Fibroblast of pulmonary artery (primary cell): ENCODE measurements at regions not wholly inside any gene's neighbourhood (a gene's known extent, or its start where the extent isn't known, plus 50 kb on each side); places are given as distances from the start of the nearest gene placed in this dataset.

Experiments
- DNase-seq: peaks from one replicate; pipeline ENCODE4 v3.0.0-alpha.2; 2010; ENCODE audit warnings: low read depth
- H3K4me3 ChIP-seq: replicated peaks from 2 replicates; pipeline ENCODE4 v1.5.1; 2011; ENCODE audit warnings: low read depth, mild to moderate bottlenecking, control low read depth, low read length, moderate library complexity
- TF ChIP-seq, protein P1 (sequence below): IDR thresholded peaks from 2 replicates; pipeline ENCODE4 v1.5.1; 2011; ENCODE audit warnings: mild to moderate bottlenecking, control low read depth, low read length, inconsistent platforms; ENCODE audit errors: missing control alignments

GRCh38 chr11:27820249-27820648 is 120.0 kb upstream of the BDNF start:
- no peak overlapping the region for H3K4me3 ChIP-seq
- TF ChIP-seq, protein P1, sequence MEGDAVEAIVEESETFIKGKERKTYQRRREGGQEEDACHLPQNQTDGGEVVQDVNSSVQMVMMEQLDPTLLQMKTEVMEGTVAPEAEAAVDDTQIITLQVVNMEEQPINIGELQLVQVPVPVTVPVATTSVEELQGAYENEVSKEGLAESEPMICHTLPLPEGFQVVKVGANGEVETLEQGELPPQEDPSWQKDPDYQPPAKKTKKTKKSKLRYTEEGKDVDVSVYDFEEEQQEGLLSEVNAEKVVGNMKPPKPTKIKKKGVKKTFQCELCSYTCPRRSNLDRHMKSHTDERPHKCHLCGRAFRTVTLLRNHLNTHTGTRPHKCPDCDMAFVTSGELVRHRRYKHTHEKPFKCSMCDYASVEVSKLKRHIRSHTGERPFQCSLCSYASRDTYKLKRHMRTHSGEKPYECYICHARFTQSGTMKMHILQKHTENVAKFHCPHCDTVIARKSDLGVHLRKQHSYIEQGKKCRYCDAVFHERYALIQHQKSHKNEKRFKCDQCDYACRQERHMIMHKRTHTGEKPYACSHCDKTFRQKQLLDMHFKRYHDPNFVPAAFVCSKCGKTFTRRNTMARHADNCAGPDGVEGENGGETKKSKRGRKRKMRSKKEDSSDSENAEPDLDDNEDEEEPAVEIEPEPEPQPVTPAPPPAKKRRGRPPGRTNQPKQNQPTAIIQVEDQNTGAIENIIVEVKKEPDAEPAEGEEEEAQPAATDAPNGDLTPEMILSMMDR, result no peak
- DNase-seq, result no peak

DNA sequence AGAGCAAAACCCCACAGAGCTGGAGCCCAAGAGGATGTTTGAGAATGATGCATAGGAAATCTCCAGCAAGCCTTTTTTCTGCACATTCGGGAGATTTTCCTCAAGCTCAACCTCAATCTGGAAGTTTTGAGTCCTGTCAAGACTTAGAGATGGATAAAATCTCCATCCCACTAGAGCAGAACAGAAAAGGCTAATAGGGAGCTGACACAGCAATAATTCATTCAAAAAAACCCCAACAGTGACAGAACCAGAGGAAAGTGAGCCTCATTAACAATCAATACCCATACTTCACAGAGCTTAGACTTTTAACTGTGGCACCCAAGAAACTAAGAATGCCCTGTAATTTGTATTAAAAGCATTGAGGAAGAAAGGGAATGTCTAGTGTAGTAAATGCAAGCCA is 115.9 kb upstream of the BDNF start:
- TF ChIP-seq, protein P1, result no peak
- no peak overlapping the region for H3K4me3 ChIP-seq
- no peak for DNase-seq

DNA sequence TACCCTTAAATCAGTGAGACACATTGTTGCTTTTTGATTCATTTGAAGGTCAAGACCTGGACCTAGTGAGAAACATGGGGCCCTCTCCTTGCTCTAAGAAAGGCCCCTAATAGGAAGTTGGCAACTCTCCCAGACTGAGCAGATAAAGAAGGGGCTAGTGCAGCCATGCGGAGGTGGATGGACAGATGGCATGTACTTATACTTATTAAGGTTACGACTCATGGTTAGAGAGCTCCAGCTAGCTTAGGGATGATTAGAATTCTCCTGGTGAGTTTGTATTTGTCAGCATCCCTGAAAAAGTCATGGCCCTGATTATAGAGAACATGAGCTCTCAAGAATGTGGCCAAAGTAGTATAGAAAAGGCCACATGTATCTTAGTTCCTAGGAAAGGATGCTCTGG is 112.1 kb upstream of the BDNF start:
- no peak overlapping the region for H3K4me3 ChIP-seq
- DNase-seq, result peak; percentile 8
- TF ChIP-seq, protein P1, result no peak

GRCh38 chr11:27807596-27807995 is 107.3 kb upstream of the BDNF start:
- peak; percentile 15 for DNase-seq
- TF ChIP-seq, protein P1, result no peak
- H3K4me3 ChIP-seq, result no peak overlapping the region

DNA sequence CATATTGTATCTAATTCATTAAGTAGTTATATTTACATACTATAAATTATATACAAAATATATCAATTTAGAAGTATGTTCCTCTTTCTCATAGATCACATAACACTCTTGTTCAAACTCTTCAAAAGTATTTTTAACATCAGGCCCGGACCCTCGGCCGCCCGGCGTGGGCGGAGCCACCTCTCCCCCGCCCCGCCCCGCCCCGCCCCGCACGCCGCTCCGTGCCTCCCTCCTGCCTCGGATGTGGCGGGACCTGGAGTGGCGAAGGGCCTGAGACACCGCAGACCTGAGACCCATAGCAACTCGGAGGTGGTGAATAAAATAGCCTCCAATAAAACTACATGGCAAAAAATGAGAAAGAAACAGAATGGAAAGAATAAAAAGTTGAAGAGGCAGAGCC is 105.9 kb upstream of the BDNF start:
- no peak for DNase-seq
- TF ChIP-seq, protein P1, result no peak
- no peak overlapping the region for H3K4me3 ChIP-seq

DNA sequence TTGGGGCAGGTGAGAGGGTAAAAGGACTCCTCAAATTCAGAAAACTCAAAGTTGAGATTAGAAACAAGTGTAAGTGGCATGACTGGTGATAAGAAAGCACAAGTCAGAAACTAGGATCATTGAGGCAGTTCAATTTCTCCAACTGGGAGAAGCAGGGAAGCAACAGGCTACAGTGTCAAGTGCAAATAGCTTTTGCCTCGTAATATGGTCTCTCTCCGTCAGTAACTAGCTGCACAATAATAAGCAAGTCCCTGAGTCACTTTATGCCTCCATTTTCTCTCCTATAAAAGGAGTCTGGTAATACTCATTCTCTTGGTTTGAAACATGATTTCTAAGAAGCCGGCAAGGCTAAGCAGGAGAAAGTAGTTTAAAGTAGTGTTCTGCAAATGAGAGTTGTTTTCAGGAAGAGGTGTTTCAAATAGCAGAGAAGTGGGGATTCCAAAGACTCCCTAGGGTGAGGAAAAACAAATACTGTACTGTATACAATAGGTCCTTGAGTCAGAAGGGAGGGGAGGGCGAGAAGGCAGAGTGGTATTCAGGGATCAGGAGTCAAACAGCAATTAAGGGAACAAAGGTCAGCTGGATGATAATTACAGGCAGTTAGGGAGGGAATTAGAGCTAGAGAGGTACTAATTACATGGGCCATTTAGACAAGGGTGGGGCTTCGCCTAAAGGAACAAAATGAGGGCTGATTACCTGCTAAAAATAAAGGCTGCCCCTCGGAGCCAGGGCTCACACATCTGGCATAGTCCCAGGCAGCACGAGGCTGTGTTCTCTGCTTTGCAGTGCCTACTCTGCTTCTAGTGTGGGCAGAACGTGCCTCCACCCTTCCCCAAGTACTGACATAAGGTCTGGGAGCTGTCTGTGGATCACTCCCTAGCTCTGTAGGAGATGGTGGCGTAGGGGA is 96.0 kb upstream of the BDNF start:
- TF ChIP-seq, protein P1, result no peak
- DNase-seq, result no peak
- no peak overlapping the region for H3K4me3 ChIP-seq

- TF ChIP-seq, protein P1, result no peak
- no peak for DNase-seq
- H3K4me3 ChIP-seq, result no peak overlapping the region
These were observed 86.6 kb upstream of the BDNF start for GRCh38 chr11:27786864-27787263.
